ENCODE measurements at regions not wholly inside any gene's neighbourhood (a gene's known extent, or its start where the extent isn't known, plus 50 kb on each side); places are given as distances from the start of the nearest gene placed in this dataset.

GRCh38 chr12:68439368-68440045 lies 107.3 kb upstream of the MDM1 start:
- no peak for TF ChIP-seq CTCF (conservative IDR thresholded peaks at IDR 0.05)
- TF ChIP-seq ZFX (IDR thresholded peaks at IDR 0.05), result no peak

Data from C4-2B (cell line).